ENCODE measurements at regions not wholly inside any gene's neighbourhood (a gene's known extent, or its start where the extent isn't known, plus 50 kb on each side); places are given as distances from the start of the nearest gene placed in this dataset.

DNA sequence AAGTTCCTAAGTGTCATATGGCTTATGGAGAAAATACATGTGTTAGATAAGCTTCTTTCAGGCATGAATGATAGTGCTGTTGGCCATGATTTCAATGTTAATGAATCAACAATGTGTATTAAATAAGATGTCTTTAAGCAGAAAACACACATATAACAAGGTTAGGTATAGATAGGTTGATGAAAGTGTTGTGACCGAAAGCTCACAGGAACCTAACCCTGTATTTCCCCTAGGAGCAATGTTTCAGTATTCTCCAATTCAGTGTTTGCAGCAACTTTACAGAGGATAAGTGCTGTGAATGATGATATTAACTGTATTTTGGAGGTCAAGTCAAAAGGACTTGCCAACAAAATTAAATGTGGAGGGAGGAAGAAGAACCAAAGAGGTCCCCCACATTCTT, 82.8 kb upstream of the PRDM11 start:
- DNase-seq (ENCODE audit: low spot score), result no peak

DNA sequence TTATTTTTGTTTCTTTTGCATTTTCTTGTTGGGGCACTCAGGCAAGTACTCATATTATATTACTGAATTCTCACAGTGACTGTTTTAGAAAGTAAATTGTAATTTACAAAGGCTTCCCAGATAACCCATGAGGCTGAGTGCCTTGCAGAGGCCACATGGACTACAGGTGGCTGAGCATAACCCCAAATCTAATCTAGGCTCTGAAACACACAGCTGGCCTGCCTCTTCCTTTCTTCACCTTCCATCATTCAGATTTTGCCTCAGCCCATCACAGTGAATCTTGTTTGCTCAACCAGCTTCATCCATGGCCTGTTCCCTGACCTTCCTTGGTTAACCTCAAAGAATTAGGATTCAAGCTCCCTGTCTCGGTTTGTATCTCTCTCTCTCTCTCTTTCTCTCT, 78.5 kb upstream of the PRDM11 start:
- DNase-seq (ENCODE audit: low spot score), result no peak

GRCh38 chr11:45071232-45071631, 75.2 kb upstream of the PRDM11 start:
- no peak for DNase-seq (ENCODE audit: low spot score)

- DNase-seq (ENCODE audit: low spot score), result no peak
Observed at GRCh38 chr11:45073685-45074141, 72.7 kb upstream of the PRDM11 start.

GRCh38 chr11:45075519-45075918, 70.9 kb upstream of the PRDM11 start:
- DNase-seq (ENCODE audit: low spot score), result no peak

DNA sequence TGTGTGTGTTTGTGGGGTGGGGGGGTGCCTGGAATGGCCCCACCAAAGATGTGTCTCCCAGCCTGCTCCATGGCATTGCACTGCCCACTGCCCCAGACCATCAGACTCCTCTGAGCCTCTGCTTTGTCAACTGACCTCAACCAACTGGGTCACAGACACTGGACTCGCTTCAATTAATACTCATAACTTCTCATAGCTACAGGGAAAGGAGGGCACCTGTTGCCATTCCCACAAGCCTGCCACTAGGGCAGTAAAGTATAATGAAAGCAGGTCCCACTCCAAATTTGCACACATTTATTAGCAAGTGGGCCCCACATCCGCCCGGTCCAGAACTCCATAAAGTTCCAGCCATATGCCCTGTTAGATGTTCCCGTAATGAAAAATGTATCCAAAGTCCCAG, 70.5 kb upstream of the PRDM11 start:
- DNase-seq (ENCODE audit: low spot score), result no peak

DNA sequence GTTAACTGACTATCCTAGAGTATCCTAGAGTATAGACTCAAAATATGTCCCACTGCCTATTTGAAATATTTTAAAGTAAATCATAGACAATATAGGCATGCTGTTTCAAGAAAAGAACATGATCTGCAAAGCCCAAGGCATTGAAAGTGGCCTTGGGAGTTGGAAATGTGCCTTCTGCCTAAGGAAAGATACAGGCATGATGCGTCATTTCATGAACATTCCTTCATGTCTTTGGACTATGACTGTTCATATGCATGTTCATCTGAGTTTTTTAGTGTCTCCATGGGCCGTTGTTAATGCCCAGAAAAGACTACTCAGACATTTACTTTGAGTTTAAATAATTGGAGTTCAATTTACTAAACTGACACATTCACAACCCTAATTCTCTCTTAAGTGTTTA, 69.7 kb upstream of the PRDM11 start:
- no peak for DNase-seq (ENCODE audit: low spot score)

DNA sequence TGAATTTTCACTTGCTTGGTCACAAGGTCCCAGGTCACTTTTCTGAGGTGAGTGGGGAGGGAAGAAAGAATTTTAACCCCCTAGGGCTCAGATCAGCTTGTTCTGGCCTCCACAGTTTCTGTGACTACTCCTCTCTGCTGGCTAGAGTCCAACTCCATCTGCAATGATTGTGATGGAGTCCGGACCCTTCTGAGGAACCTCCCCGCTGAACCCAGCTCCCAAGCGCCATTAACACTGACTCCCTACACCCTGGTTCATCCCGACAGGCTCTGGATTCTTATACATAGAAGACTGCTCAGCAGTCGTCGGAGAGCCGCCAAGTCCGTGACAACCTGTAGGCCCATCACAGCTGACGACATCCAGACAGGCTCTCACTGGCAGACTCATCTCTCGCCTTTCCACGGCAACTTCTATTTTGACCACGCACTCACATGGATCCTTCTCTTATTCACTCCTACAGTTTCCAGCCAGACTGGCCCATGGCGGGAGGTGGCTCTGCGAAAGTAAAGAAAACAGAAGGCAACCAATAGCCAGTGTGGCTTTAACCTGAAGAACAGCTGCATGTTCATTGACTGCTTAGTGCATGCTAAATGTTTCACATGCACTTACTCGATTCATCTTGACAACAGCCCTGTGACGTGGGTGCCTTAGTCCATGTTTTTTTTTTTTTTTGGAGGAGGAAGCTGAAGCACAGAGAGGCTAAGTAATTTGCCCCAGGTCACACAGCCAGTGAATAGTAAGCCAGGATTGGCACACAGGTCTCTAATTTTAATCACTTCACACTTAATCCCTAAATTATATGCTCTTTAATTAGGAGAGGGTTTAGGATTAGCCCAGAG, 68.0 kb upstream of the PRDM11 start:
- no peak for DNase-seq (ENCODE audit: low spot score)

DNA sequence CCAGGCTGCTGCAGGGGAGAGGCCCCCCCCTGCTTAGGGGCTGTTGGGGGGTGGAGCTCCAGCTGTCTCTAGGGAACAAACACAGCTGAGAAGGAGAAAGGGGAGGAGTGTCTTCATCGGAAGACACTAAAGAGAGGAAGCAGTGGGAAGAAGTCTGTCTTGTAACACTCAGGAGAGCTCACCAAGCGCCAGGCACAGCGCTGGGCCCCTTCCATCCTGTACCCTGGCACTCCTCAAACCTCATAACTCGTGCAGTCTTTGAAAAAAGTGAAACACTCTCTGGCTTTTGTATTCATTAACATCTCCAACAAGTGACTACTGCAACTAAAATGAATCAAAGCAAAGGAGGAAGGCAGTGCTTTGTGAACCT, 67.4 kb upstream of the PRDM11 start:
- DNase-seq (ENCODE audit: low spot score), result no peak

DNA sequence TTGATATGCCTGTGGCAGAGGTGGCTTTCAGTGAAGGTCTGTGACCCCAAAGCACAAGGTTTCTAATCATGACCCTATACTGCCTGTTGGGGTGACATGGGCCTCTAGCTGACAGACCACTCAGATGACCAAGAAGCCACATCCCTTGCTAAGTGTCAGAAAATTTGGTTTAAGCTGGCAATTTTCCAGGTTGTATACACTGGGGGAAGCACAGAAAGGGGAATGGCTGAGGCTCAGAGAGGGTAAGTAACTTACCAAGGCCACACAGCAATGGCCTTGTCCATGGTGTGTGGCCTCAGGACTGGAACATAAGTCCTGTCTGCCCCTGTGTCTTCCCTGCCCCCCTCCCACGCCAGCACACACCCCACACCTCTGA, 66.9 kb upstream of the PRDM11 start:
- no peak for DNase-seq (ENCODE audit: low spot score)

DNA sequence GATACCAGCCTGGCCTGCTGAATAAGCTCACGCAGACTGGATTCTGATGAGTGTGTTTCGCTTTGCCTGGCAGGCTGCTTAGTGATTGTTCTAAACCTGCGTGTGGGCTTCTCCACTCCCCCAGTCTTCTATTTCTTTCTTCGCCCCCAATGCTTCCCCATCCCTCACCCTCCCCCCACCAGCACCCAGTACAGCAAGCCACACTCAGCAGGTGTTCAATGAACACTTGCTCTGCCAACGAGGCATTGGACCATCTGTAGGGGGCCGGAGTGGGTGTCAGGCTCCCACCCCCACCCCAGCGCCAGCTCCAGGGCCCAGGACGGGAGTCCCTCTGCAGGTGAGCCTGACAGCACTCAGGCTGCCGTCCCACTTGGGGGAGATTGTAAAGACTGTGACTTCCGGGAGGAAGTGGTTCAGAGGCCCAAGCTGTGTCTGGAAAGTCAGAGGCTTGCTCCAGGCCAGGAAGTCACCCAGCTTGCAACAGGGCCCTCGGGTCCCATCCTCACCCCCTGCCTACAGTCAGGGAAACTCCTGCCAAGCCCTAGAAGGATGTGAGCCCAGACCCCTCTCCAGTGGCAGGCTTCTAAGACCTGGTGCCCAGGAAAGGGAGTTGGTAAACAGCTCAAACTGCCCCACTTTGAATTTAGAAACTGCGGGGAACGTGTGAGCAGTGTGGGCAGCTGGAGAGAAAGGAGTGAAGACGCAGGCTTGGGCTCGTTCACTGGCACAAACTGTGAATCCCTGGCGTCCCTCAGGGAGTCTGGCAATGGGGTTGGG, 66.3 kb upstream of the PRDM11 start:
- DNase-seq (ENCODE audit: low spot score), result no peak

- no peak for DNase-seq (ENCODE audit: low spot score)
Observed at GRCh38 chr11:45082744-45083543, 63.5 kb upstream of the PRDM11 start.

DNA sequence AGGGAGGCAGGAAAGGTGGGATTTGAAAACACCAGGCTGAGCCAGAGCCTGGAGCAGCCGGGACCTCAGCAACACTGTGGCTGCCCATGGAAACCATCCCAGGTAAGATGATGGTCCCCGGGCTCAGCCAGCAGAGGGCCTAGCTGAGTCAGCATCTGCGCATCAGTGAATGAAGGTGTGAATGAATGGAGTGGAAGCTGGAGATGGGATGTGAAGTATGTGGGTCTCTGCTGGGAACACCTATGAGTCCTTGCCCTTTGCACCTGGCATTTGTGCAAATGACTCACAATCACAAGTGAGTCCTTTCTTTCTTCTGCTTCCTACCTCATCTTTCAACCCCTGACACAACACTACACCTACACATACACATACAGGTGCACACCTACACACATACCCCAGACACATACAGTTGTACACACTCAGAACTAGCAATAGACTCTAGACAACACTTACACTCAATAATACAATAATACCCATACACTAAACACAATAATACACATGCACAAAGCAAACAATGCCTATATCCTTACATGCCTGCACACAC, 62.8 kb upstream of the PRDM11 start:
- DNase-seq (ENCODE audit: low spot score), result no peak

DNA sequence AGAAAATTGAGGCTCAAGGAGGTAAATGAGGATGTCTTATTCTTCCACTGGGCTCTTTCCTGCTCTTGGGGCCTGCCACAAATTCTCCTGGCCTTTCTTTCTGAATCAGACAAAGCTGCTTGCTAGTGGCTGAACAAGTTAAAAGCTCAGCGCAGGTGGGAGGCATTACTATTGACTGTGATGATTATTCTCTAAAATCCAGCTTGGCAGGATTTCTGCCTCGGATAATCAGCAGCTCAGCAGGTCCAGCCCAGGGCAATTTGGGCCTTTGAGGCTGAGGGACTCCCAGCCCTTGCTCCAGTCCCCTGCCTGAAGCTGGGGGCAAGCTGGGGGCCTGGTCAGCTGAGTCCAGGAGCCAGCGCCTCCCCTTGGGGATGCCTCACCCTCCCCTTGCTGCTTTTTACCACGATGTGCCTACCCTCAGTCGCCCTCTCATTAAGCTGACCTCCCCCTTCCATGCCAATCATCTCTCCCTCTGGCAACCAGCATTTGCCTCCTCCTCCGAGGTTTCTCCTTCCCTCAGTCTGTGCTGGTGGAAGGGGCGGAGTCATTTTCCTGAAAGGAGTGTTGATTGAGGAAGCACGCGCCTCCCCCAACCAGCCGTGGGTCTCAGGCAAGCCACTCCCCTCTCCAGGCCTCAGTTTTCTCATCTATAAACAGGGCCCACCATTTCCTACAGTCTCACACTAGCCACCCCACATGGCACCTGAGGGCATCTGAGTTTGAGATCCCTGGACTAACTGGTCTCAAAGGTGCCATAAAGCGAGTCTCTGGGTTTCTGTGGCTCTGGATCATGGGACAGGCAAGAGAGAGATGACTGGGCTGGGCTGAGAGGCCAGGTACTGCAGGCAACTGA, 60.6 kb upstream of the PRDM11 start:
- DNase-seq (ENCODE audit: low spot score), result no peak

- no peak for DNase-seq (ENCODE audit: low spot score)
Observed at GRCh38 chr11:45086526-45086925, 59.9 kb upstream of the PRDM11 start.

- DNase-seq (ENCODE audit: low spot score), result no peak
Observed at GRCh38 chr11:45087086-45087899, 59.1 kb upstream of the PRDM11 start.

DNA sequence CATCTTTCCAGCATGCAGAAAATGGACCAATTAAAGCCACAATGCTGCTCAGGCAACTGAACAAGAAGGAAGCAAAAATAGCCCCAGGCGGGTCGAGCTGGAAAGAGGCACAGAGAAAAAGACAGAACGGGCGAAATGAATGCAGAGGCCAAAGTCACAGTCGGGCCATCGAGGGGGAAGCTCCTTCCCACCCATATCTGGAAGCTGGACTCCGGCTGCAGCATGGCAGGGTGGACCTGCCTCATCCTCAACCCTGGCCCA, 58.6 kb upstream of the PRDM11 start:
- DNase-seq (ENCODE audit: low spot score), result no peak

GRCh38 chr11:45089251-45089650, 57.2 kb upstream of the PRDM11 start:
- DNase-seq (ENCODE audit: low spot score), result no peak

DNA sequence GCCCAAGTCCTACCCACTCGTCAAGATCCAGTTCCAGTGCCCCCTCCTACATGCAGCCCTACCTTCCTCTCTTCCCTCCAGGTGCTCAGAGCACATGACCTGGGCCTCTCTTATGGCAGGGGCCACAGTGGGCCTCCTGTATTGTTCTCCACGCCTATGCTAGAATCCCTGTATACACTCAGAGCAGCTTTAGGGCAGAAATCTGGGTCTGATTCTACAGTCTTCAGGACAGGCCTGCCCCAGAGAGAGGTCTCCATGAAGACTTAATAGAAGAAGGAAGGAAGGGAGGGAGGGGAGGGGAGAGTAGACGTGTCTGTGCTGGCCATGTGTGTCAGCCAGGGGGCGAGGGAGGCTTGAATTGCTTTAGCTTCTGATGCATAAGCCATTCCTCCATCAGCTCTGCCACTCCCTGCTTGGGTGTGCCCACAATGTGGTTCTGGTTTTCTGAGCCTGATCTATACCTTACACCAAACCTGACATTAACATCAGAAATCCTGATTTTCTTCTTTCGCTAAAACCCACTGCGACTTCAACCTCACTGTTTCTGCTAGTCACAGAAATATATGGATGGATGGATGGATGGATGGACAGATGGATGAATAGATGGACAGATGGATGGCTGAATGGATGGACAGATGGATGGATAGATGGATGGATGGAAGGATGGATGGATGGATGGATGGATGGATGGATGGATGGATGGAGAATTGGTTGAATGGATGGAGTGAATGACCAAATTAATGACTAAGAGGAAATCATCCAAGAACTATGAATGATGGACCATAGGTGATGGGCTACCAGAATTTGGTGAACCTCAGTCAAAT, 56.6 kb upstream of the PRDM11 start:
- DNase-seq (ENCODE audit: low spot score), result no peak

DNA sequence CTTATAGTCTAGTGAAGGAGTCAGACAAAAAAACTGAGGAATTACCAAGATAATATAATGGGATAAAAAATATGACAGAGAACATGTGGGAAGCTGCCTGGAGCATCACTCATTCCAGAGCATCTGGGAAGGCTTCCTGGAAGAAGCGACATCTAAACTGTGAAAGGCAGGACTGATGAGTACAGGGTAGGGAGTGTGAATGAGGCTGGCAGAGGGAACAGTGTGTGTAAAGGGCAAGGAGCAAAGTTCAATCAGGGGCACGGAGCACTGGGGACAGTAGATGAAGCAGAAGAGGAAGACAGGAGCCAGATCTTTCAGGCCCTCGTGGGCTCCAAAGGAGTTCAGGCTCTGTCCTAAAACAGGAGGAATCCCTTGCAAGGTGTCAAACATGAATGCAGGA, 55.8 kb upstream of the PRDM11 start:
- no peak for DNase-seq (ENCODE audit: low spot score)
